H1 (cell line): ENCODE measurements at regions not wholly inside any gene's neighbourhood (a gene's known extent, or its start where the extent isn't known, plus 50 kb on each side); places are given as distances from the start of the nearest gene placed in this dataset.
A peak's percentile ranks its signal among the peaks of the same experiment; 100 is the strongest.

Experiments
- CTCF ChIA-PET: fragments of 300-600 bp; sonication (Branson Sonifier 250); formaldehyde crosslinking; loops from one replicate; lab custom pipeline; 2021; ENCODE audit not compliant: partially characterized antibody; lab: Charles Lee
- POLR2A ChIA-PET: fragments of 300-600 bp; sonication (Branson Sonifier 250); formaldehyde crosslinking; loops from one replicate; lab custom pipeline; 2021; ENCODE audit warnings: inconsistent platforms; ENCODE audit not compliant: partially characterized antibody; lab: Charles Lee
- DNase-seq, 2 experiments: peaks; one replicate each; pipeline versions ENCODE4 v3.0.0 to v3.0.0-alpha.2; 2010 to 2022; ENCODE audit warnings: low spot score in 2 of 2, low read depth in 1 of 2, mixed read lengths in 1 of 2
- FAIRE-seq: peaks from 2 replicates; lab custom pipeline; 2011; peaks lifted over from hg19 to GRCh38; lab: Jason Lieb, UNC
- H2AFZ ChIP-seq: 2 replicates; pipeline ENCODE4 v1.8.1; 2012; ENCODE audit warnings: low read length, inconsistent platforms
- H2AK5ac ChIP-seq: 2 replicates; pipeline ENCODE4 v1.6.1; 2013; ENCODE audit warnings: low read depth, low read length
- H2BK120ac ChIP-seq: replicated peaks from 2 replicates; pipeline ENCODE3; 2013; ENCODE audit warnings: low read depth, low read length, inconsistent platforms
- H2BK12ac ChIP-seq: 2 replicates; pipeline ENCODE4 v1.6.1; 2013; ENCODE audit warnings: low read depth, low read length
- H2BK15ac ChIP-seq: 2 replicates; pipeline ENCODE4 v1.6.1; 2013; ENCODE audit warnings: low read length
- H2BK20ac ChIP-seq: 2 replicates; pipeline ENCODE4 v1.6.1; 2013; ENCODE audit warnings: low read length
- H2BK5ac ChIP-seq: 2 replicates; pipeline ENCODE4 v1.6.1; 2013; ENCODE audit warnings: low read depth, low read length
- H3K14ac ChIP-seq: 2 replicates; pipeline ENCODE4 v1.6.1; 2013; ENCODE audit warnings: inconsistent platforms; ENCODE audit not compliant: insufficient read length
- H3K18ac ChIP-seq: 2 replicates; pipeline ENCODE4 v1.6.1; 2013; ENCODE audit warnings: low read length; ENCODE audit errors: extremely low read depth
- H3K23ac ChIP-seq: 2 replicates; pipeline ENCODE4 v1.6.1; 2013; ENCODE audit warnings: inconsistent platforms; ENCODE audit not compliant: insufficient read length
- H3K23me2 ChIP-seq: 2 replicates; pipeline ENCODE4 v1.6.1; 2013; ENCODE audit warnings: low read depth, low read length
- H3K27ac ChIP-seq: 2 replicates; pipeline ENCODE4 v1.6.1; 2011; ENCODE audit warnings: low read depth, low read length, inconsistent platforms
- H3K27me3 ChIP-seq, 4 experiments: replicated peaks in 1 of 4; 1 replicate in 1 of 4; 2 replicates in 3 of 4; pipeline versions ENCODE4 v1.6.1 to v1.8.1; 2011 to 2013; ENCODE audit warnings: low read length in 3 of 4, mild to moderate bottlenecking in 3 of 4, inconsistent platforms in 2 of 4, mixed read lengths in 2 of 4, moderate library complexity in 1 of 4; ENCODE audit not compliant: control insufficient read depth in 3 of 4, insufficient read depth in 3 of 4; ENCODE audit errors: extremely low read depth in 1 of 4
- H3K36me3 ChIP-seq, 4 experiments: 2 replicates each; pipeline versions ENCODE4 v1.6.1 to v1.8.1; 2011 to 2013; ENCODE audit warnings: mild to moderate bottlenecking in 4 of 4, low read length in 3 of 4, moderate library complexity in 2 of 4, control low read depth in 1 of 4, inconsistent platforms in 1 of 4; ENCODE audit not compliant: insufficient read depth in 4 of 4, control insufficient read depth in 2 of 4
- H3K4ac ChIP-seq: replicated peaks from 2 replicates; pipeline ENCODE3; 2013; ENCODE audit warnings: low read length, low read depth, mixed read lengths, inconsistent platforms; ENCODE audit not compliant: insufficient read length
- H3K4me1 ChIP-seq, 4 experiments: replicated peaks in 1 of 4; 1 replicate in 1 of 4; 2 replicates in 3 of 4; pipeline versions ENCODE4 v1.6.1 to v1.8.1; 2011 to 2013; ENCODE audit warnings: low read length in 3 of 4, inconsistent platforms in 2 of 4, mixed read lengths in 1 of 4; ENCODE audit not compliant: insufficient read depth in 4 of 4, control insufficient read depth in 3 of 4
- H3K4me2 ChIP-seq, 2 experiments: 2 replicates each; pipeline versions ENCODE4 v1.6.1 to v1.8.1; 2011 to 2013; ENCODE audit warnings: low read depth in 2 of 2, low read length in 2 of 2, control low read depth in 1 of 2, inconsistent platforms in 1 of 2, mild to moderate bottlenecking in 1 of 2; ENCODE audit not compliant: insufficient read depth in 1 of 2
- H3K4me3 ChIP-seq, 4 experiments: fragments of 200-600, 300-600 bp in 1 of 4; sonication (generic), shearing (Covaris generic), sonication (Bioruptor Twin) in 1 of 4; 2 replicates each; pipeline versions ENCODE4 v1.5.1 to v1.8.1; 2011 to 2016; ENCODE audit warnings: low read length in 4 of 4, low read depth in 3 of 4, control low read depth in 2 of 4, inconsistent platforms in 2 of 4, mild to moderate bottlenecking in 2 of 4, mixed read lengths in 1 of 4, moderate library complexity in 1 of 4; ENCODE audit not compliant: insufficient read depth in 2 of 4; ENCODE audit errors: extremely low read depth in 1 of 4
- H3K56ac ChIP-seq: replicated peaks from 2 replicates; pipeline ENCODE3; 2013; ENCODE audit warnings: low read depth, mild to moderate bottlenecking, mixed read lengths, low read length, inconsistent platforms; ENCODE audit not compliant: insufficient read length
- H3K79me1 ChIP-seq: 2 replicates; pipeline ENCODE4 v1.6.1; 2013; ENCODE audit warnings: low read depth, low read length, control low read depth
- H3K79me2 ChIP-seq, 2 experiments: 2 replicates each; pipeline versions ENCODE4 v1.6.1 to v1.8.1; 2012 to 2013; ENCODE audit warnings: low read length in 2 of 2, mild to moderate bottlenecking in 2 of 2, inconsistent platforms in 1 of 2; ENCODE audit not compliant: insufficient read depth in 2 of 2, control insufficient read depth in 1 of 2
- H3K9ac ChIP-seq, 4 experiments: replicated peaks in 1 of 4; 1 replicate in 1 of 4; 2 replicates in 3 of 4; pipeline versions ENCODE4 v1.6.1 to v1.8.1; 2011 to 2013; ENCODE audit warnings: low read depth in 3 of 4, low read length in 3 of 4, control low read depth in 2 of 4, mild to moderate bottlenecking in 2 of 4, moderate library complexity in 2 of 4, inconsistent platforms in 1 of 4; ENCODE audit errors: extremely low read depth in 1 of 4
- H3K9me3 ChIP-seq, 2 experiments: 2 replicates each; pipeline versions ENCODE4 v1.6.1 to v1.8.1; 2012 to 2013; ENCODE audit warnings: mild to moderate bottlenecking in 2 of 2, moderate library complexity in 2 of 2, control low read depth in 1 of 2, inconsistent platforms in 1 of 2, low read depth in 1 of 2, low read length in 1 of 2, mixed read lengths in 1 of 2; ENCODE audit not compliant: insufficient read depth in 2 of 2
- H4K20me1 ChIP-seq, 2 experiments: replicated peaks in 1 of 2; 2 replicates each; pipeline versions ENCODE3 to v1.8.1; 2011 to 2013; ENCODE audit warnings: inconsistent platforms in 2 of 2, low read length in 2 of 2, mild to moderate bottlenecking in 1 of 2; ENCODE audit not compliant: insufficient read depth in 2 of 2, control insufficient read depth in 1 of 2
- H4K5ac ChIP-seq: 2 replicates; pipeline ENCODE4 v1.6.1; 2013; ENCODE audit warnings: low read length, low read depth, mixed read lengths, inconsistent platforms; ENCODE audit not compliant: insufficient read length
- H4K8ac ChIP-seq: 2 replicates; pipeline ENCODE4 v1.8.0; 2013; ENCODE audit warnings: mild to moderate bottlenecking, moderate library complexity, low read length, inconsistent platforms; ENCODE audit not compliant: insufficient read depth; ENCODE audit errors: extremely low read depth
- H4K91ac ChIP-seq: replicated peaks from 2 replicates; pipeline ENCODE3; 2013; ENCODE audit warnings: low read length, mixed read lengths, inconsistent platforms; ENCODE audit not compliant: insufficient read length
- POLR2A ChIP-seq, 2 experiments: IDR thresholded peaks; 1 replicate in 1 of 2; 2 replicates in 1 of 2; pipeline ENCODE4 v1.6.1; 2011; ENCODE audit warnings: low read depth in 2 of 2, low read length in 2 of 2, mild to moderate bottlenecking in 2 of 2; ENCODE audit errors: control extremely low read depth in 1 of 2
- RNF2 ChIP-seq: fragments of 200-900, 300-1000 bp; sonication (generic); IDR thresholded peaks from 2 replicates; pipeline ENCODE4 v1.7.1; 2016; ENCODE audit warnings: borderline replicate concordance, low read depth, mild to moderate bottlenecking, antibody characterized with exemption, low read length; ENCODE audit not compliant: poor library complexity, severe bottlenecking; ENCODE audit errors: missing control alignments
- RXRA ChIP-seq: IDR thresholded peaks from 2 replicates; pipeline ENCODE4 v1.6.1; 2011; ENCODE audit warnings: low read depth, mild to moderate bottlenecking, low read length, moderate library complexity; ENCODE audit not compliant: insufficient read depth
- WGBS, 2 experiments: shearing (Covaris generic) in 1 of 2; methylation state at CpG; one replicate each; pipeline versions ENCODE4 v1.1.6 to v1.1.7; 2013 to 2015; ENCODE audit warnings: low lambda C conversion rate in 2 of 2, mixed read lengths in 2 of 2, inconsistent platforms in 1 of 2, low coverage in 1 of 2, missing lambda C conversion rate in 1 of 2; ENCODE audit not compliant: insufficient replicate concordance in 2 of 2, insufficient coverage in 1 of 2, insufficient read length in 1 of 2; ENCODE audit errors: extremely low coverage in 1 of 2, missing lambda C conversion rate in 1 of 2; 5-methylcytosine and 5-hydroxymethylcytosine counted together

DNA sequence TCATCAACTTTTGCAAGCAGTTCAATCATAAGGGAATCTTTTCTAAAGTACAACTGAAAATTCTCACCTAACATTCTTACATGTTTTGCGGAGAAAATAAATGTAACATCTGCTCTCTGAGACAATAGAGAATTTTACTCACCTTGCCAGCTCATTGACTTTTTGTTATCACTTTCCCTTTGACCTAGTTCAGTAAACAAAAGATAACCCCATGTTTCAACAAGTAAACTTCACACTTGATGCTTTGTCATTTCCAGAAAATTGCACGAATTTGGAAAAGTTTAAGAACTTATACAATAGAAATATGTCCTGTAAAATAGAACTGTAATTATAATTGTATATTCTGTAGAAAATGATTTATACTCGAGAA lies 1110.0 kb upstream of the ACVR2A start:
- Histone ChIP-seq H4K8ac (no peak overlapping the region), H3K9me3 (no peaks in the 10 kb centered on the region), H3K27me3 (no peaks in the 10 kb centered on the region), H3K4me2 (no peak overlapping the region), H3K9ac (no peak overlapping the region), H2BK15ac (no peak overlapping the region), H4K20me1 (no peaks in the 10 kb centered on the region), H4K91ac (no peak overlapping the region), H3K79me2 (no peaks in the 10 kb centered on the region), H3K14ac (no peak overlapping the region), H3K56ac (no peak overlapping the region), H3K4me1 (peaks cover 0 to 4% (median 0%) of the 10 kb centered on the region in 4 experiments; a peak in 1 of 7 replicates), H3K27ac (no peak overlapping the region), H3K4me3 (no peak overlapping the region), H2BK5ac (no peak overlapping the region), H2AFZ (peak overlapping the region; percentile 78; the same call in 1 of the 2 replicates), H3K4ac (no peak overlapping the region), H3K79me1 (no peaks in the 10 kb centered on the region), H3K23me2 (no peaks in the 10 kb centered on the region), H3K36me3 (no peaks in the 10 kb centered on the region), H2BK20ac (no peak overlapping the region), H3K23ac (no peak overlapping the region), H3K18ac (no peak overlapping the region), H4K5ac (no peak overlapping the region), H2AK5ac (no peak overlapping the region), H2BK12ac (no peak overlapping the region), H2BK120ac (no peak overlapping the region)
- no peak for DNase-seq
- CTCF ChIA-PET = no interaction called here
- POLR2A ChIA-PET = no interaction called here
- TF ChIP-seq POLR2A (IDR thresholded peaks at IDR 0.05; ENCODE audit: control extremely low read depth in 1 of 2, low read depth in 2 of 2, low read length in 2 of 2) (no peak), RNF2 (no peak), RXRA (no peak)
- FAIRE-seq = no peak
- 86% methylated on average over 3 of the region's 3 CpGs; no CpG with 5 or more reads in 1 of the 2 experiments for WGBS, 2 experiments
